Naive thymus-derived CD4-positive, alpha-beta T cell (primary cell): ENCODE measurements at regions not wholly inside any gene's neighbourhood (a gene's known extent, or its start where the extent isn't known, plus 50 kb on each side); places are given as distances from the start of the nearest gene placed in this dataset.
"Not testable (repeated sequence)": the region's sequence is repeated elsewhere in the genome, so short reads cannot be mapped to it uniquely, and the experiment has no call there.

Experiments
- ATAC-seq: fragments of 150-1000 bp; cut with Tn5 transposase; 2 replicates; pipeline ENCODE4 v1.10.0; 2021; ENCODE audit warnings: mild to moderate bottlenecking, moderate library complexity
- CTCF ChIA-PET: fragments of 350-600 bp; sonication (Branson Sonifier 250); formaldehyde crosslinking; loops from one replicate; lab custom pipeline; 2021; ENCODE audit warnings: antibody characterized with exemption; lab: Charles Lee
- POLR2A ChIA-PET: fragments of 350-600 bp; sonication (Branson Sonifier 250); formaldehyde crosslinking; loops from one replicate; lab custom pipeline; 2021; ENCODE audit warnings: antibody characterized with exemption, inconsistent platforms; lab: Charles Lee
- DNase-seq, 9 donors: peaks; one replicate each; pipeline versions ENCODE4 v3.0.0 to v3.0.0-alpha.2; 2020 to 2022; ENCODE audit warnings: mixed read lengths in 1 of 9
- H3K27ac ChIP-seq: one replicate; pipeline ENCODE4 v1.7.0; 2013; ENCODE audit warnings: mild to moderate bottlenecking, low read depth, low read length, moderate library complexity
- H3K27me3 ChIP-seq, 2 donors: one replicate each; pipeline ENCODE4 v1.7.0; 2013; ENCODE audit warnings: low read length in 2 of 2, mild to moderate bottlenecking in 2 of 2, moderate library complexity in 2 of 2; ENCODE audit not compliant: control insufficient read depth in 2 of 2, insufficient read depth in 2 of 2
- H3K36me3 ChIP-seq, 3 experiments: 1 replicate in 2 of 3; 2 replicates in 1 of 3; pipeline ENCODE4 v1.7.0; 2013; ENCODE audit warnings: low read length in 3 of 3, mild to moderate bottlenecking in 3 of 3, moderate library complexity in 1 of 3; ENCODE audit not compliant: insufficient read depth in 3 of 3, control insufficient read depth in 2 of 3
- H3K4me1 ChIP-seq, 2 donors: one replicate each; pipeline ENCODE4 v1.7.0; 2013; ENCODE audit warnings: low read length in 2 of 2, mild to moderate bottlenecking in 2 of 2, moderate library complexity in 1 of 2; ENCODE audit not compliant: control insufficient read depth in 2 of 2, insufficient read depth in 2 of 2
- H3K4me3 ChIP-seq: 2 replicates; pipeline ENCODE4 v1.7.0; 2013; ENCODE audit warnings: mild to moderate bottlenecking, low read length
- H3K9me3 ChIP-seq, 3 experiments: 1 replicate in 2 of 3; 2 replicates in 1 of 3; pipeline ENCODE4 v1.7.0; 2013; ENCODE audit warnings: low read length in 3 of 3; ENCODE audit not compliant: control insufficient read depth in 2 of 3
- H3K27ac Mint-ChIP-seq, 9 donors: one replicate each; pipeline ENCODE4 v1.8.0; 2020 to 2022; ENCODE audit warnings: mixed read lengths in 9 of 9, mild to moderate bottlenecking in 8 of 9, moderate library complexity in 5 of 9, inconsistent platforms in 2 of 9
- H3K27me3 Mint-ChIP-seq, 5 donors: one replicate each; pipeline ENCODE4 v1.8.0; 2021 to 2022; ENCODE audit warnings: mixed read lengths in 5 of 5, mild to moderate bottlenecking in 1 of 5
- H3K36me3 Mint-ChIP-seq, 5 donors: one replicate each; pipeline ENCODE4 v1.8.0; 2020 to 2022; ENCODE audit warnings: mixed read lengths in 5 of 5, mild to moderate bottlenecking in 3 of 5, inconsistent platforms in 1 of 5
- H3K4me1 Mint-ChIP-seq, 7 donors: one replicate each; pipeline ENCODE4 v1.8.0; 2020 to 2022; ENCODE audit warnings: mixed read lengths in 7 of 7, mild to moderate bottlenecking in 3 of 7, inconsistent platforms in 1 of 7
- H3K4me3 Mint-ChIP-seq, 10 donors: one replicate each; pipeline ENCODE4 v1.8.0; 2020 to 2022; ENCODE audit warnings: mild to moderate bottlenecking in 10 of 10, mixed read lengths in 10 of 10, moderate library complexity in 6 of 10, inconsistent platforms in 2 of 10
- H3K9me3 Mint-ChIP-seq, 11 donors: one replicate each; pipeline ENCODE4 v1.8.0; 2020 to 2022; ENCODE audit warnings: mixed read lengths in 11 of 11, mild to moderate bottlenecking in 4 of 11, inconsistent platforms in 1 of 11, moderate library complexity in 1 of 11
- intact Hi-C, 2 donors: fragments of 100-400 bp; cut with micrococcal nuclease; formaldehyde crosslinking; loops; one replicate each; pipeline ENCODE4 v1.15.1; 2023

DNA sequence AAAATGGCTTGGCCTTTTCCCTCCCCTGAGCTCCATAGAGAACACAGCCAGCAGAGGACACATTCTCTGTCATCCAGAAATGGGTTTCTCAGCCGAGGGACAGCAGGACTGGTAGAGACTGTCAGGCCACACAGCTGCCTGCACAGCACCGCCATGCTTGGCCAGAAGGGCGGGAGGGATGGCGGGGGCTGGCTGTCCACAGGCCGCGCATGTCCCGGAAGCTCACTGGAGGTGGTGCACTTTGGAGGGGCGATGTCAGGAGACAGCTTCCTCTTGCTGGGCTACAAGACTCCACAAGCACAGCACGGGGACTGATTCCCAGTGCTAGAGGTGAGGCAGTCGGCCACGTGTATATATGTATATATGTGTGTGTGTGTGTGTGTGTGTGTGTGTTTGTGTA, 125.3 kb downstream of the GOLGA6L4 start:
- H3K27me3 Mint-ChIP-seq, H3K36me3 ChIP-seq, H3K4me1 Mint-ChIP-seq, DNase-seq, H3K4me3 ChIP-seq, H3K36me3 Mint-ChIP-seq, H3K4me1 ChIP-seq, H3K27ac Mint-ChIP-seq, CTCF ChIA-PET, H3K9me3 ChIP-seq, H3K27ac ChIP-seq, H3K4me3 Mint-ChIP-seq, intact Hi-C loops, H3K27me3 ChIP-seq, POLR2A ChIA-PET, H3K9me3 Mint-ChIP-seq, ATAC-seq: not testable (repeated sequence)

DNA sequence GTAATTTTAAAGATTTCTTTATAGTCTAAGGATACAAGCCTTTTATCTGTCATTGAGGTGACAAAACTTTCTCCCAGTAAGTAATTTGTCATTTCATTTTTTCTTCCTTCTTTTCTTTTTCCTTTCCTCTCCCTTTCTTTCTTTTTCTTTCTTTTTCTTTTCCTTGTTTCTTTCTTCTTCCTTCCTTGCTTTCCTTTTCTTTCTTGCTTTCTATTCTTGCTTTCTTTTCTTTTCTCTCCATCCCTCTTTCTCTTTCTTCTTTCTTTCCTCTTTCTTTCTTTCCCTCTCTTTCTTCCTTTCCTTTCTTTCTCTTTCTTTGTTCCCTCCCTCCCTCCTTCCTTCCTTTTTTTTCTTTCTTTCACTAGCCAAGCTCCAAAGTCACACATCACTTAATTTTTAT, 148.8 kb downstream of the GOLGA6L4 start:
- ATAC-seq, H3K4me3 ChIP-seq, H3K27ac ChIP-seq, H3K4me1 ChIP-seq, CTCF ChIA-PET, H3K27ac Mint-ChIP-seq, H3K36me3 ChIP-seq, H3K4me1 Mint-ChIP-seq, H3K27me3 ChIP-seq, POLR2A ChIA-PET, H3K9me3 ChIP-seq, H3K4me3 Mint-ChIP-seq, H3K9me3 Mint-ChIP-seq, DNase-seq, H3K36me3 Mint-ChIP-seq, intact Hi-C loops: not testable (repeated sequence)
- peaks cover 5 to 26% (median 22%) of the 10 kb centered on the region in 5 donors for H3K27me3 Mint-ChIP-seq

DNA sequence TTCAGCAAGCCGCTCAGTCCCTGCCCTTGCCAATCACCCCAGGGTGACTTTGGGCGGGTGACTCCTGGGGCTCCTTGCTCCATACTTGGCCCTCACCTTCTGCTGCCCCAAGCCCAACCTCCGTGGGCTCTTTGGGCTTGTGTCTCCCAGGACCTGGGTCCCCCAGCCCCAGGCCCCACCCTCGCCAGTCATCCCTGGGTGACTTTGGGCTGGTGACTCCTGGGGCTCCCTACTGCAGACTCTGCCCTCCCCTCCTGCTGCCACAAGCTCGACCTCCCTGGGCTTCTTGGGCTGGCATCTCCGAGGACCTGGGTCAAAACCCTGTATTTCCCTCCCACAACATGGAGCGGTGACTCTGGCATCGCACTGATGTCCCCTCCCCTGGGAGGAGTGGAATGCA, 151.5 kb downstream of the GOLGA6L4 start:
- H3K27ac Mint-ChIP-seq: no peak overlapping the region
- intact Hi-C loops: no loop called here
- ChIA-PET POLR2A (no interaction called here), CTCF (no interaction called here)
- H3K27me3 Mint-ChIP-seq: peaks cover 11 to 53% (median 37%) of the 10 kb centered on the region in 5 donors
- H3K4me3 Mint-ChIP-seq: no peak overlapping the region
- H3K9me3 ChIP-seq: no peaks in the 10 kb centered on the region
- no peak overlapping the region for H3K27ac ChIP-seq
- peaks cover 0 to 6% (median 2%) of the 10 kb centered on the region in 11 donors for H3K9me3 Mint-ChIP-seq
- H3K27me3 ChIP-seq: no peaks in the 10 kb centered on the region
- no peaks in the 10 kb centered on the region for H3K36me3 ChIP-seq
- ATAC-seq (no peak), DNase-seq (no peak)
- no peaks in the 10 kb centered on the region for H3K4me1 Mint-ChIP-seq
- no peaks in the 10 kb centered on the region for H3K36me3 Mint-ChIP-seq
- no peaks in the 10 kb centered on the region for H3K4me1 ChIP-seq
- no peak overlapping the region for H3K4me3 ChIP-seq

DNA sequence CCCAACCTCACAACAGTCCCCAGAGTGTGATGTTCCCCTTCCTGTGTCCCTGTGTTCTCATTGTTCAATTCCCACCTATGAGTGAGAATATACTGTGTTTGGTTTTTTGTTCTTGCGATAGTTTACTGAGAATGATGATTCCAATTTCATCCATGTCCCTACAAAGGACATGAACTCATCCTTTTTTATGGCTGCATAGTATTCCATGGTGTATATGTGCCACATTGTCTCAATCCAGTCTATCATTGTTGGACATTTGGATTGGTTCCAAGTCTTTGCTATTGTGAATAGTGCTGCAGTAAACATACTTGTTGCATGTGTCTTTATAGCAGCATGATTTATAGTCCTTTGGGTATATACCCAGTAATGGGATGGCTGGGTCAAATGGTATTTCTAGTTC, 152.6 kb downstream of the GOLGA6L4 start:
- intact Hi-C loops, POLR2A ChIA-PET, H3K4me1 ChIP-seq, H3K4me3 ChIP-seq, H3K27ac Mint-ChIP-seq, CTCF ChIA-PET, H3K36me3 ChIP-seq, DNase-seq, H3K27ac ChIP-seq, H3K36me3 Mint-ChIP-seq, H3K9me3 ChIP-seq, ATAC-seq, H3K4me3 Mint-ChIP-seq, H3K9me3 Mint-ChIP-seq, H3K27me3 ChIP-seq, H3K4me1 Mint-ChIP-seq: not testable (repeated sequence)
- peaks cover 11 to 54% (median 37%) of the 10 kb centered on the region in 5 donors for H3K27me3 Mint-ChIP-seq

- H3K27me3 ChIP-seq, intact Hi-C loops, ATAC-seq, POLR2A ChIA-PET, H3K36me3 Mint-ChIP-seq, H3K27ac ChIP-seq, DNase-seq, H3K4me3 Mint-ChIP-seq, H3K9me3 Mint-ChIP-seq, H3K27ac Mint-ChIP-seq, H3K4me1 Mint-ChIP-seq, H3K4me3 ChIP-seq, CTCF ChIA-PET, H3K4me1 ChIP-seq, H3K9me3 ChIP-seq, H3K36me3 ChIP-seq: not testable (repeated sequence)
- peaks cover 11 to 55% (median 37%) of the 10 kb centered on the region in 5 donors for H3K27me3 Mint-ChIP-seq
These were observed 153.1 kb downstream of the GOLGA6L4 start for GRCh38 chr15:84388638-84389037.

GRCh38 chr15:84390324-84390723, 154.8 kb downstream of the GOLGA6L4 start:
- not testable (repeated sequence) for DNase-seq, H3K4me3 Mint-ChIP-seq

DNA sequence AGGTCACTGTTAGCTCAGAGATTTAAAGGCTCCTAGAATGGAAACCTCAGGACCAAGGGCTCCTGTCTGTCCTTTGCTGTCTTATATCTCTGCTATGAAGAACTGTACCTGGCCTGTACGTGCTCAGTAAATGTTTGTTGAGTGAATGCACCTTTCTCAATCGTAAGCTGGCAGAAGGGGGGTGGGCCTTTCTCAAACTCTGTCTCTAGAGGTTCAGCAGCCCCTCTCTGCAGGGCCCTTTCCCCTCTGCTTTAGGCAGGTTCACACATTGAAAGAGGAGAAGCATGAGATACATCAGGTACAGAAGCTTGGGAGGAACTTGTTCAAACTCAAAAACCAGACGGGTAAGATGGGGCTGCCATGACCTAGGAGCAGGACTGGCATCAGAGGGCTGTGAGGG, 155.6 kb downstream of the GOLGA6L4 start:
- Histone ChIP-seq H3K36me3 (no peaks in the 10 kb centered on the region), H3K4me3 (no peak overlapping the region), H3K9me3 (no peaks in the 10 kb centered on the region), H3K4me1 (no peaks in the 10 kb centered on the region), H3K27ac (no peak overlapping the region), H3K27me3 (no peaks in the 10 kb centered on the region)
- no peak overlapping the region for H3K27ac Mint-ChIP-seq
- H3K9me3 Mint-ChIP-seq: peaks cover 0 to 6% (median 2%) of the 10 kb centered on the region in 11 donors
- no peaks in the 10 kb centered on the region for H3K36me3 Mint-ChIP-seq
- H3K27me3 Mint-ChIP-seq: peaks cover 2 to 50% (median 29%) of the 10 kb centered on the region in 5 donors
- no peaks in the 10 kb centered on the region for H3K4me1 Mint-ChIP-seq
- CTCF ChIA-PET: no interaction called here
- H3K4me3 Mint-ChIP-seq: no peak overlapping the region
- no peak for DNase-seq
- no peak for ATAC-seq
- intact Hi-C loops: no loop called here
- POLR2A ChIA-PET: no interaction called here

More at GRCh38 chr15:84390324-84390723, 154.8 kb downstream of the GOLGA6L4 start:
- intact Hi-C loops, H3K4me3 ChIP-seq, H3K4me1 ChIP-seq, CTCF ChIA-PET, H3K9me3 ChIP-seq, H3K27ac Mint-ChIP-seq, H3K9me3 Mint-ChIP-seq, ATAC-seq, H3K36me3 ChIP-seq, H3K27me3 ChIP-seq, H3K27ac ChIP-seq, H3K36me3 Mint-ChIP-seq, POLR2A ChIA-PET, H3K4me1 Mint-ChIP-seq: not testable (repeated sequence)
- H3K27me3 Mint-ChIP-seq: peaks cover 2 to 50% (median 29%) of the 10 kb centered on the region in 5 donors
